DMS114 treated with DMSO at 0.1 percent for 48 hours (cell line): ENCODE measurements at regions not wholly inside any gene's neighbourhood (a gene's known extent, or its start where the extent isn't known, plus 50 kb on each side); places are given as distances from the start of the nearest gene placed in this dataset.
"Not testable (repeated sequence)": the region's sequence is repeated elsewhere in the genome, so short reads cannot be mapped to it uniquely, and the experiment has no call there.

Experiments
- DNase-seq: peaks from one replicate; lab custom pipeline; 2025; ENCODE audit not compliant: unreplicated experiment; lab: John Stamatoyannopoulos, UW

DNA sequence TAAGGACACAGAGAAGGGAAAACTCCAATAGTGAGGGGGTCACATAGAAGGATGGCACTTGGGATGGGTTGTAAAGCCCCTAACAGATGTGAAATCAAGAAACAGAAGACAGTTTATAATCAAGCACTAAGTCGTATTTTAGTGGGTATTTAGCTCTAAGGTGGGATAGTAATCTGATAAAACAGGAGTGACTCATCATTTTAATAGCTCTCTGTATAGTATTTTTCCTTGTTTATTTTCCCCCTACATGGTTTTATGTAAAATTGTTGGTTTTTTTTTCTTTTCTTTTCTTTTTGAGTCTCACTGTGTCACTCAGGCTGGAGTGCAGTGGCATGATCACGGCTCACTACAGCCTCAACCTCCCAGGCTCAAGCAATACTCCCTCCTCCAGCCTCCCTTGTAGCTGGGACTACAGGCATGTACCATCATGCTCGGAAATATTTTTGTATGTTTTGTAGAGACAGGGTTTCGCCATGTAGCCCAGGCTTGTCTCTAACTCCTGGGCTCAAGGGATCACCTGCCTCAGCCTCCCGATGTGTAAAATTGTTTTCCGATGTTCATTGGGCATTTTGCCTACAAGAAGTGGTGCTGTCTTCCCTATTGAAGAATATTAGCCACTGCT is 142.6 kb upstream of the SERPINE2 start:
- no peak for DNase-seq

DNA sequence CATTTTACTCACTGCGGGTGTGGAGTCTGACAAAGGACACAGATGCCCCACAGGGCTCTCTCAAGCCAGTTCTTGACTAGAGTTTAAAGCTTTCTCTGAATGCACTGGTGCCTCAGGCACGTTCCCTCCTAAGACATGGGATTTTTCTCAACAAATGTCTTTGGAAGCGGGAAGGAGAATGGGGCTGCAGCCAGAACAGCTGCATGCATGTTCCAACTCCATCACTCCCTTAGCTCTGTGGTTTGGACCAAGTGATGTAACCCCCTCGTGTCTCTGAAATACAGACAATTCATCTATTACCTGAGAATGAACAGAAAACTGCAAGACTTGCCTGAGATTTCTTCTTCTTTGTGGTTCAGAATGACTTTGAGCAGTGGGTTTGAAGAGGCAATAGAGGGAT is 141.7 kb upstream of the SERPINE2 start:
- DNase-seq, result no peak

DNA sequence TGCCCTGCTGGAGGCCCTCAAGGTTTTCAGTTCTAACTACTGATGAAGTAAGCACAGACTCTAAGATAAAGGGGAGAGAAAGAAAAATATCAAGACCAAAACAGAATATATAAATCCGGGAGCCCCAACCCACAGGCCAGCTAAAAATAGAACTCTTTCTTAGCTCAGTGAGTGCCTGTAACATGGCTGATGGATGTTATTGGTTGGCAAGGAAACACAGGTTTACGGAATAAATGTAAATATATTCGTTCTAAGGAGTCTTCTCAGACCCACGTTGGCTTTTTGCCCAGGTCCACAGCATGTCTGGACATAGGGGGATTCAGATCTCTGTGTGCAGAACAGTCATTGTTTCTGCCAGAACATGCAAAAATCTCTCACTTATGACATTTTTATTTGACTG is 139.0 kb upstream of the SERPINE2 start:
- no peak for DNase-seq

DNA sequence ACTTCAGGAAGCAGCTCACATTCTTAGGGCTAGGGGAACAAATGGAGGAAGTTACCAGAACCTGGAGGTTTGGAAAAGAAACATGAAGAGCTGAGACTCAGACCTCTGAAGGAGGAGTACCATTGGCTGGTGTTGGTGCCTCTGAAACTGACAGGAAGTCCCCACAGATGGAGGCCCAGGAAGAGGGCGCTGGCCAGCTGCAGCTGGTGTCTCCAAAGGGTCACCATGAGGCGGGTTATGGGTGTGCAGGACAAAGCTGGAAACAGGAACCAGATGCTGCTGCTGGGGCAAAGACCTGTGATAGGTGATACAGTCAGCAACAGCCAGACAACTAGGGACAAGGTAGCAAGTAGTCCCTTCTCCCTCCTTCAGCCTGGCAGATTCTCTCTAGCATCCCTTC is 136.5 kb upstream of the SERPINE2 start:
- no peak for DNase-seq

DNA sequence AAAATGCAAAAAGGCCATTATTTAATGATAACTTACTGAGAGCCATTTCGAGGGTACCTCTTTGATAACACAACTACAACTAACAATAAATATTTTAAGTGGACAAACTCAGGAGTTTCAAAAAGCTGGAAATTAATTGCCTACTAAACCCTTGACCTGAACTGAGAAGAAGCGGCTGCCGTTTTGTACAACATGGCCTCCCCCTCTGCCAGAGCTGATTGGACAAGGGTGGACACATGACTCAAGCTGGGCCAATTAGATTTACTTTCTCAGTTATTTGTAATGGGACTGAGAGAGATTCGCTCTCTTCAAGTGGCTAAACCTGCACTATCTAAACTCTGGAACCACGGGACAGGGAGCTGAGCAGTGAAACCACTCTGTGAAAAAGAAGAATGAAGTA is 135.9 kb upstream of the SERPINE2 start:
- DNase-seq, result no peak

DNA sequence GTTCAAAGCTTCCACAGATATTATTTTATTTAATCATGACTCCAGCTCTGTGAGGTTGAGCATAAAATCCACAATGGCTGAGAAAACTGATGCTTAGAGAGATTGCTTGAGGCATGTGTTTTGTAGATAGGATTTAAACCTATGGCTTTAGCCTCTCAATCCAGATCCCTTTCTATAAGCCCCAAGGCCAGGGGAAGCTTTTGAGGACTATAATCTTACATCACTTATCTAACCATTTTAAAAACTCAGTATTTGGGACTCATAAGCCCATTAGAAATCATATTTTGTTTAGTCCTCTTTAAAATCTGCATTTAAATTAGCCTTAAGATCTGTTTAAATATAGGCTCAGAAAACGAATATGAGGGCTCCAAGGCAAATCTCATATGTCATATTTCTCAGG is 135.4 kb upstream of the SERPINE2 start:
- no peak for DNase-seq

DNA sequence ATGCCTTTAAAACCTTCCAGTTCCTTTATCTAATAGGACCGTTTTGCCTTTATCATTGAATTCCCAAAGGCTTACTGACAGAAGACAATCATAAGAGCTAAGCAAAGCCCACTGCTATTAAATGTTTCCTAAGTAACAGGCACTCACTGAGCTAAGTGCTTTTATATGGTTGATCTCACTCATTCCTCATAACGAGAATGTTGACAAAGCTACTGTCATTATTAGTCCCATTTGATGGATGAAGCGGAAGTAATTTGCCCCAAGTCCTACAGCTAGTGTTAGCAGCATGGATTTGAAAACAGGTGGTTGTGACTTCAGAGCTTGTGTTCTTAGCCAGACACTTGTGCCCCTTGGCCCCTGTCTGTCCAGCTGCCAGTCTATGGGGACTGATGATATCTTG is 134.8 kb upstream of the SERPINE2 start:
- no peak for DNase-seq

DNA sequence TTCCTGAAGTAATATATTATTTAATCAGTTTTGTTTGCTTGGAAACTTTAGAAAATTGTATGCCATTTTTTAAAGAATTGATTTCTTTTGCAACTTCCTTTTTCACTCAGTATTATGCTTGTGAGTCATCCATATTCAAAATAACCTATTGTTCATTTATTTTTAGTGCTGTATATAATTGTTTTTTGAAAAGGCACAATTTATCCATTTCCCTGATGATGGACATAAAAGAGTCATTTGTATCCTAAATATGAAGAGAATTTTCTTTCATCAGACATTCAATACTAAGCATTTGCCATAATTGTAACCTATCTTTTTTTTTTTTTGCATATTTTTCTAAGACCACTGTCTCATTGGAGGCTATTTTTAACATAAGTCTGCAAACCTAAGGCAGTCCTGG is 134.1 kb upstream of the SERPINE2 start:
- no peak for DNase-seq

DNA sequence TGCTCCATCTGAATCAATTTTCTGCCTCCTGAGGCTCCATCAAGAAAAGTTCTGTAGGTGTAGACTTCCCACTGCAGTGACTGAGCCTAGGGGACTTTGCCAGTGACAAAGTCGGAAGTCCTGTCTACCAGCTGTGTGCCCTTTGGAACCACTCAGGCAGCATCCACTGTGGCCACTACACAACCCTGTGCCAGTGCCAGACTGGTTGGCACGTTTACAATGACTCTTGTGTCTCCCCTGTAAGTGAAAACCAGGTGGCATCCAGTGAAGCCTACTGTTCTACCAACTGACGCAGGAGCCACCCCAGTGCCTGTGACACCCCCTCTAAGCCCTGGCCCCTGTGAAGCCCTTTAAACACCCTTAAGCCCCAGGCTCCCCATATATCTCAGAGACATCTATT is 132.1 kb upstream of the SERPINE2 start:
- no peak for DNase-seq

DNA sequence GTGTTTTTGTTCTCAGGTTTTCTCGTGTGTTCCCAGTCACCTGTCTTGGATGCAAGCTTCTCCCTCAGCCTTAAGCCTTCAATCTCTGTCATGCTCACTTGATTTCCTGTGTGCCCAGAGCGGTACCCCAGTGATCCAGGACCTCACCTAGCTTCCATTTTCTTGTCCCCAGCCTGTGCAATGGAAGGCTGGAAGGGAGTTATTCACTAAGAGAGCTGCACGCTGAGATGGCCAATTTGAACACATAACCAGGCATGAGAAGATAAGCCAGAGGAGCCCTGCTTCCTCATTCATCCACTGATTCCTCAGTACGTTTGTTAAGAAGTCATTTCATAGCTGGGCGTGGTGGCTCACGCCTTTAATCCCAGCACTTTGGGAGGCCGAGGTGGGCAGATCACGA is 130.8 kb upstream of the SERPINE2 start:
- DNase-seq, result no peak

DNA sequence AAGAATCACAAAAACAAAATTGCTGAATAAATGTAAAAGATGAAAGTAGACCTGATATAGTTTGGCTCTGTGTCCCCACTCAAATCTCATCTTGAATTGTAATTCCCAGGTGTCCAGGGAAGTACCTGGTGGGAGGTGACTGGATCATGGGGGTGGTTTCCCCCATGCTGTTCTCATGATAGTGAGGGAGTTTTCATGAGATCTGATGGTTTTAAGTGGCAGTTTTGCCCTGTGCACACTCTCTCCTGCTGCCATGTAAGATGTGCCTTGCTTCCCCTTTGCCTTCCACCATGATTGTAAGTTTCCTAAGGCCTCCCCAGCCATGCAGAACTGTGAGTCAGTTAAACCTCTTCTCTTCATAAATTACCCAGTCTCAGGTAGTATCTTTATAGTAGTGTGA is 128.7 kb upstream of the SERPINE2 start:
- not testable (repeated sequence) for DNase-seq

DNA sequence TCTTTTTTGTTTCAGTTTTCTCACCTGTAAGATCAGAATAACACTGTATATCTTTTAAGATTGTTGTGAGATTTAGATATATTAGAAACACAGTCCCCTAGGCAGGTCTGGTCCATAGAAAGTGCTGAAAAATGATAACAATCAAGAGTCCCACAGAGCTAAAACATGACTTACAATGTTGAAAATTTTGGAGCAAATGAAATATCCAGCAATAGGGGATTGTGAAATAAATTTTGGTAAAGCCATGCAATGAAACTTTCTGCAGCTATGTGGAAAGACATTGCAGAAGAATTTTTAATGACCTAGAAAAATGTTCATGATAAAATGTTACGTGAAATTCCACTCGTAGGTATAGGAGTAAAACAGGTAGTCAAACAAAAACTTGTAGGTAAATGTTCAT is 127.6 kb upstream of the SERPINE2 start:
- no peak for DNase-seq

DNA sequence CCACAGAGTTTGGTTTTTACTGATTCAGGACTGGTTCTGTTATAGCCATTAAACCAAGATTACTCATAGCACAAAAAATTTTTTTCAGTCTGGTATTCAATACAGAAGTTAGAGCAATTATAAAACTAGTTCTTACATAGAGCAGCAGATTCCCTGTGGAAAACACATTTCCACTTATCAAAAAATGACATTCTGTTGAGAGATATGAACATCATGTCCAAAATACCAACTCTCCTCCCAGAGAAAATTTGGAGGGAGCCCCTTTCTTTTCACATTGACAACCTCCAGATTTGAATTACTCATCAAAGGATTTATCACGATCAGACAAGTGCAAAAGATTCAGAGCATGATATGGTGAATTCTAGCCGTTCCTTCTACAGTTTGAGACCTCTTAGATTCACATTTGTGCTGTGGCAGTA is 126.8 kb upstream of the SERPINE2 start:
- no peak for DNase-seq

DNA sequence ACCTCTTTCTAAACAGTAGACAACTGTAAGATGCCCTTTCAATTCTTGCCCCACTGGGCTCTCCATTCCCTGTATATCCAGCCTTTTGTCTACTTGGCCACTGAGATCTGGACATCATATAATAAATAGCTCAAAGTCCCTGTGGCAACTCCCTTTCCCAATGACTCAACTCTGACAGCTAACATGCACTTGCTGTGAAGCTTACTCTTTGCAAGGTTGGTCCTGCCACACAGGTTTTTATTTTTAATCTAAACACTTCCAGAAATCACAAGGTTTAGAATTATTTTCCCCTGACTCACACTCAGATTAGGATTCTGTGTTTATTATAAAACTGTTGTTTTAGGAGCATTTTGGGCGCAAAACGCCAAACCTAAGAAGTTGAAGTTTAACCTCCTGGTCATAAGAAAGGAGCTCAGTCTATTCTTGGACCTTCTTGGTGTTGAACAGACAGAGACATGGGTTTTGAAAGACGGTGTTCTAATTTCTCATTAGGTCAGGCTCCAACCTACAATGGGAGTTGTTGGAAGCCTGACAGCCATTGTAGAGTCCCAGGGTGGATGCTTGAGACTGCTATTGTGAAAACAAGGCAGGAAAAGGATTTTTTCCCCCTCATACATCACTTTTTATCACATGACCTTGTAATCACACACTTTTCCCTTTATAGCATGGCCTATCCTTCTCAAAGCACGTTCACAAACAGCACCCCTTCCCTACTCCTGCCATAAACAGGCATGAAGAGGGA is 124.7 kb upstream of the SERPINE2 start:
- DNase-seq, result no peak

DNA sequence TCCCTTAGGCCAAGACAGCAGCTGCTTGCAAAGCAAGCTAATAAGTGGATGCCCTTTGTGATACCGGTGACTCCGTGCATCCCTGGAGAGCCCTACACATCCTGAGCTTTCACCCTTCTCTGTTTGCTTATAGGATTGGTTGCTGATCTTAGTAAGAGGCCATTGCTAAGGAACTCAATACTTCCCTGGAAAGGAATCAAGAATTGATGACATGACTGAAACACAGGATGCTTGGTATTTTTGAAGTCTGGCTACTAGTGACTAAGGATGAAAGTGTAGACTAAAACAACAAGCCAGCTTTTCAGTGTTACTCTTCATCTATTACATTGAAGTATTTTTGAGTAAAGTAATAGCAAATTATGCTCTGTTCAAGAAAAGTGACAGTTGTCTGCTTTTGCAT is 123.0 kb upstream of the SERPINE2 start:
- no peak for DNase-seq

DNA sequence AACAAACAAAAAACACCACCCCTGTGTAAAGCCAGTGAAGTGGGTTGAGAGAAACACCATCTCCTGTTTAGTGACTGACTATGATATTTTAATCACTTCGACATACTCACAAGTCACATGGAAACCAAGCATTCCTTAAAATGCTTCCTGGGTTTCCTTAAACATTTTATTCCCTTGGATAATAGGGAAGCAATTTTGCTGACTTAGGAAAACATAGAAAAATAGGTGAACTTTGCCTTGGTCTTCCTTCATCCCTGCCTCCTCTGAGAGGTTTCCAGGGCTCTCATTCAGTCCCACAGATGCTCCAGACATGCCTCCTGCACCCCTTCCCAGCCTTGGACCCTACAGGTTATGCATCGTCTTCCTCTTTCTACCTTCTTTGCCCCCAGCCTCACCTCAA is 122.6 kb upstream of the SERPINE2 start:
- DNase-seq, result no peak

DNA sequence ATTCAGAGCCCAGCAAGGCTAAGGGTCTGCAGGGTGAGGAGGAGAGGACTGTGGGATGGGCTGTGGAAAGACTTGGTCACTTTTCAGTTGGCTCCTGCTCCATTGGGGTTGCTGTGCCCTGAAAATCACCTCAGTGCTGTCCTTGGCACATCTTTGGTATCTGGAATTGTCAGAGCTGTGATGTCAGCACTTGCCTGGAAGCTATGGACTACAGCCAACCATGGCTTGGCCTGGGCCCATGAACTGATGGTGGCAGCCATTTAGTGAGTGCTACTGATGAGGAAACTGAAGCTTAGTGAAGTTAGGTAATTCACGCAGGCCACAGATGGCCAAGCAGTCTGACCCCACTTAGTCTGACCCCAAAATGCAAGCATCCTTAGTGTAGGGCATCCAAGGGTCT is 121.8 kb upstream of the SERPINE2 start:
- no peak for DNase-seq

DNA sequence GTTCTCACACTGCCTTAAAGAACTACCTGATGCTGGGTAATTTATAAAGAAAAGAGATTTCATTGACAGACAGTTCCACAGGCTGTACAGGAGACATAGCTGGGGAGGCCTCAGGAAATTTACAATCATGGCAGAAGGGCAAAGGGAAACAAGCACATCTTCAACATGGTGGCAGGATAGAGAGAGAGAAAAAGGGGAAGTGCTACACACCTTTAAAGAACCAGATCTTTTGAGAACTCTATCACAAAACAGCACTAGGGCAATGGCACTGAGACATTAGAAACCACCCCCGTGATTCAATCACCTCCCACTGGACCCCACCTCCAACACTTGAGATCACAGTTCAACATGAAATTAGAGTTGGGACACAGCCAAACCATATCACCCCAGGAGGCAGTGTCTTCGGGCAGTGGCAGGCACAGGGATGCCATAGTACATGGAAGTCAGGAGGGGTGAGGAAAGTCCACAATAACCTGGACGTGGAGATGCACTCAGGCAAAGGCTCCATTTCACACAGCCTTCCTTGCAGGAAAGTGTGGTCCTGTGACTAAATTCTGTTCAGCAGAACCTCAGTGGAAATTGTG is 120.4 kb upstream of the SERPINE2 start:
- DNase-seq, result no peak

DNA sequence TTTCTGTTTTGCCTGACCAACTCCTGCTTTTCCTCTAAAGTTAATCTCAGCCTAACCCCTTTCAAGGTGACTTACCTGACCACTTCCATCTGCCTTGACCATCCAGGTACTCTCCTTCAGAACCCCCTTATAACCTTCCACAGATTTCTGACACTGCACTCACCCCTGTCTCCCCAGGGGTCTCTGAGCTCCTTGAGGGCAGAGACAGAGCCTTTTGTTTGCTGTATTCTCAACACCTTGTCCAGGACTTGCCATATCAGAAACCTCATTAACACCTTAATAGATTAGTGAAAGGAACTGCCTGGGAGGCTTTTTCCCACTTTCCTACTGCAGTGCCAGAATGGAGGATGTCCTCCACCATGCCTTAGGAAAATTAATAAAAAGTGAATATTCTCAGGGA is 119.7 kb upstream of the SERPINE2 start:
- no peak for DNase-seq

DNA sequence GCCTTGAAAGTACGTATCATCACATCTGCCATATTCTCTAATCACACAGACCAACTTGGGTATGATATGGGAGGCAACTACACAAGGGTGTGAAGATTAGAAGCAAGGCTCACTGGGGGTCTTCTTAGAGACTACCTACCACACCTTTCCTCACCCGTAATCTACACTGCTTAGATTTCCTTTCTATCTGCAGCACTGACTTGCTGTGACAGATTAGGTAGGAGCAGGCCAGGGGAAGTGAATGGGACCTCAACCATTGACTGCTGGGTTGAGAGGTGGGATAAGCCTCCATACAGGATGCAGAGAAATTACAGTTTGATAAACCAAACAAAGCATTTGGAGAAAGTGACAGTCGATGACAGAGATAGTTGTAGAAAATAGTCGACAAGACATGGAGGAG is 119.0 kb upstream of the SERPINE2 start:
- no peak for DNase-seq

DNA sequence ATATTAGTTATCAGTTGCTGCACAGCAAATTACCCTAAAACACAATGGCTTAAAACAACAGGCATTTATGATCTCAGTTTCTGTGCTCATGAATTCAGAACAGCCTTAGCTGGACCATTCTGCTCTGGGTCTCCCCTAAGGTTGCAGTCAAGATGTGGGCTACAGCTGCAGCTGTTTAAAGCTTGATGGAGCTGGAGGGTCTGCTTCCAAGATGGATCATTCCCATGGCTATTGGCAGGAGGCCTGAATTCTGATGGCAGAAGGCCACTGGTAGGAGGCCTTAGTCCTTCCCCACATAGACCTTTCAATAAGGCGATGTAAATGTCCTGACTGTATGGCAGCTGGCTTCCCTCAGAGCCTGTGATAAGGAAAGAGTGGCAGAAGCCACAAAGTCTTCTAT is 118.6 kb upstream of the SERPINE2 start:
- DNase-seq, result no peak

DNA sequence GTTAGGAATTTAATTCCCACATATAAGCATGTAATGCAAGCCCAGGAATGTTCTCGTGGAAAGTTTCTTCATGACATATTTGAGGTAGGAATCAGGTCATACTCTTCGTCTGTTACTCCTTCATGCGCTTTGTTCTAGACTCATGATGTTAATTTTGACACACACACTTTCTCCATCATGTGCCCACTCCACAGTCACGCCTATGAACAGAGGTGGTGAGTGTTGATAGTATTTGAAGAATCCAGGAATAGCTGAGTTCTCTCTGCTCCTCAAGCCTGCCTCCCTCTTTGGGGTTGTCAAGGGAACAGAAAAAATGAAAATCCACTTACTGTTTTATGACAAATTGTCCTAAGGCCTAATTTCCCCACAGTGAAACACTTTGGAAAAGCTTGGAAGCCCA is 117.3 kb upstream of the SERPINE2 start:
- DNase-seq, result no peak

DNA sequence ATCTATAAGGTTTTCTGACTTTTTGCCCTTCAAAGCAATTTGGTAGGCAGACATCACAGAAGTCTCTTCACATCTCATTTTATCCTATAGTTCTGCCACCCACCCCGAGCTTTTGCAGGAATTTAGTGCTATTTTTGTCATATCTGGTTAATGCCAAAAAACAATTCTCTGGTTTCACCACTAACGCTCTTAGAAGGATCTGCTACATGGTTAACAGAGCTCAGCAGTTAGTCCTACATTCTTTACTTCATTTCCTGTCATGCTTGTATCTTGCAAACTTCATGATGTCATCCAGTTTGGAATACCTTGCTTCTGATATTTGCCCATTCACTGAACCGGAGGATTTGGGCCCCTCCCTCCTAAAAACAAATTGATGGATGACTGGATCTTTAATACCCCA is 116.8 kb upstream of the SERPINE2 start:
- no peak for DNase-seq
